Erythroblast (primary cell): ENCODE measurements at regions not wholly inside any gene's neighbourhood (a gene's known extent, or its start where the extent isn't known, plus 50 kb on each side); places are given as distances from the start of the nearest gene placed in this dataset.

Source experiments
- GATA1 ChIP-seq: IDR thresholded peaks from 2 replicates; pipeline ENCODE4 v1.6.1; 2011; ENCODE audit warnings: low read depth, mild to moderate bottlenecking, control low read depth, low read length, moderate library complexity
- POLR2A ChIP-seq: IDR thresholded peaks from 2 replicates; pipeline ENCODE4 v1.6.1; 2011; ENCODE audit warnings: mild to moderate bottlenecking, low read length

- TF ChIP-seq POLR2A = no peak
- no peak for TF ChIP-seq GATA1
Observed at GRCh38 chr5:66238435-66238834, 94.3 kb downstream of the SREK1 start.
